SKM-1 treated with dmso at 0.1 percent for 144 hours (cell line): ENCODE measurements at regions not wholly inside any gene's neighbourhood (a gene's known extent, or its start where the extent isn't known, plus 50 kb on each side); places are given as distances from the start of the nearest gene placed in this dataset.

Experiments
- DNase-seq: peaks from one replicate; lab custom pipeline; 2025; ENCODE audit not compliant: unreplicated experiment; lab: John Stamatoyannopoulos, UW

DNA sequence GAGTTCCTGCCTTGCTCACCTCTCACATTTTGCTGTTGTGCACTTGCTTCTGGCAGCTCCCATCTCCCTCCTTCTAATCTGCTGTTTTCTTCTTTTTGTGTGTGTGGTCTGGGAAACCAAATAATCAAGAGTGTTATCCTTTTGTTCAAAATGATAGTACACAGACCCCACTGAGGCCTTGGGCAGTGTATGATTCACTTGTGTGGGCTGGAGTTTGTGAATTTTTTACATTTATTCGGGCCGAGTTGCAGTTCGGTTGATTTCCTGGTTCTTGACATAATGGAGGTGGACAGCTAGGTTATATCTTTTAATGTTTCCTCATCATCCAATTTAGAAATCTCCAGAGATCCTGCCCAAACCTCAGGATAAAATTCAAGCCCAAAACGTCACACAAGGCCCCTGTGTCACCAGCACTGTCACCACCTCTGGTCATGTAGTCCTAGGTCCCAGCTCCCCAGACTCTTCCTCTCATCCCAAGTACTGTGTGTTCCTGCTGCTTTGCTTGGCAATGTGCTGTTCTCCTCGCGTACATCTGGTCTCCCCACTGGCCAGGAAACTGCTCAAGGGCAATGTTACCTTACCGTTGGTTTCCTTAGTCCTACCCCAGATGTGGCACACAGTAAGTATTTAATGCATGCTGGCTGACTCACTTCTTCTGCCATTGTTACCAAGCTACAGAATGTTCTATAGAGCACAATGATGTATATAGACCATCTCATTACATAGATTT is 55.7 kb upstream of the PHACTR2 start:
- DNase-seq: no peak

GRCh38 chr6:143621159-143621873 is 56.4 kb upstream of the PHACTR2 start:
- no peak for DNase-seq

GRCh38 chr6:143620447-143620846 is 57.3 kb upstream of the PHACTR2 start:
- no peak for DNase-seq

GRCh38 chr6:143619824-143620401 is 57.9 kb upstream of the PHACTR2 start:
- no peak for DNase-seq

DNA sequence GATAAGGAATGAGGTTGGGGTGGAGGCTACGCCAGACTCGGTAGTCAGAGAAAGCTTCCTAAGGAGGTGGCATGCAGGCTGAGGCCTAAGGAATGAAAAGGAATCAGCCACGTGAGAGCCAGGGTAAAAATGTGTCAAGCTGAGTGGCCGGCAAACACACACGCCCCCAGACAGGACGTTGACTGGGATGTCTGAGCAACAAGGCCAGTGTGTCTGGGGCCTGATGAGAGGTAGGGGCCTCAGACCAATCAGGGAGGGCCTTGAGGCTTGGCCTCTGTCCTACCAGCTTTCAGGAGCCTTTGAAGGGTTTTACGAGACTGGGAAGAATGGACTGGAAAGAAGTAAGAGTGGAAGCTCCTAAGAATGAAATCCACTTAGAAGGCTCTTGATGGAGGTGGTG is 61.0 kb upstream of the PHACTR2 start:
- DNase-seq: no peak

- DNase-seq: no peak
These were observed 62.0 kb upstream of the PHACTR2 start for GRCh38 chr6:143615785-143616184.

DNA sequence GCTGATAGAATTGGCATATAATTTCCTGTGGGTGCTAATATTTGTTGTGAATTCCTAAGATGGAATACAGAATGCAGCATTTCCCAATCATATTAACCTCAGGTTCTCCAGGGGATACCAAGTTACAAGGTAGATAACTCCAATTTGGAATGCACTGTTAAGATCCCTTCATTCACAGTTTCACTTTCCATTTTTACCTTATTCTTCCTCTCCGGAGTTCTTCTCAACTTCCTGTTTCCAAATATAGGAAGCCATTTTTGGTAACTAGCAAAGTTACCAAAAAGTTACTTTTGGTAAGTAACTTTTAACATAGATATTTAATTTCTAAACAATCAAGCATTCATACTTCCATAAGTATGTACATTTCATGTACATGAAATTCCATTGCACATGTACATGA is 63.5 kb upstream of the PHACTR2 start:
- DNase-seq: peak; percentile 51

- no peak for DNase-seq
These were observed 64.0 kb upstream of the PHACTR2 start for GRCh38 chr6:143613749-143614148.

GRCh38 chr6:143612186-143612585 is 65.6 kb upstream of the PHACTR2 start:
- no peak for DNase-seq

GRCh38 chr6:143611580-143611979 is 66.2 kb upstream of the PHACTR2 start:
- DNase-seq: no peak

GRCh38 chr6:143609972-143610371 is 67.8 kb upstream of the PHACTR2 start:
- no peak for DNase-seq

- DNase-seq: no peak
These were observed 68.3 kb upstream of the PHACTR2 start for GRCh38 chr6:143609501-143609900.

DNA sequence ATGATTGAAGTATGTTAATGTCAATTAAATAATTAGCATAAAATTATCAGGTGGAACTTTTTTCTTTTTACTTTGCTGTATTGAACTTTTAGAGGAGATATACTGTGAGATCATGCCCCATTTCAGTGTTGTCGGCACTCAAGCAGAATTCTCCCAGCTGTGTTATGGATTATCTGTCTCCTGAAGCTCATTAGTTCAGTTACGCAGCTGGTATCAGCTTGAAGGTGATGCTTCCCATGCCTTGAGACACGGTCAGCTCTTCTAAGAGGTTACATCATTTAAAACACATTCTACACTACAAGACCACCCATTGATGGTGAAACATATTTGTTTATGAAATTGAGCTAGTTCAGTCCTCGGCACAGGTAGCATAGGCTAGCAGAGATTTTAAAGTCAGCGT is 68.9 kb upstream of the PHACTR2 start:
- DNase-seq: no peak

GRCh38 chr6:143607974-143608373 is 69.8 kb upstream of the PHACTR2 start:
- no peak for DNase-seq

DNA sequence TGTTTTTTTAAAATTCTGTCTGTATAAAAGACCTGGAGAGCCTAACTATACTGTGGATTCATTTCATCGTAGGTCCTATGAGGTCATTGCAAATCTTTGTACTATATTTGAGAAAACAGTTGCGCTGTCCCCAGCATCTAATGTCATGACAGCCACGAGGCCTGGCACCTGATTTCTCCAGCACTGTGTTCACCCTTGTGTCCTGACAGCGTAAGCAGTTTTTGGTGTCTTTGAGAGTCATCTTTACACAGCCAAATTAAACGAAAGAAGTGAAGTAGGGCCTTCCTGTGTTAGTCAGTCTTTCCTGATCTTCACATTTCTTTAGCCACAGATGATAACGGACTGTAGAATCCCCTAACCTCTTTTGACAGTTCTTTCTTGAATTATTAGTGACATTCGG is 70.6 kb upstream of the PHACTR2 start:
- DNase-seq: no peak

- no peak for DNase-seq
These were observed 71.8 kb upstream of the PHACTR2 start for GRCh38 chr6:143605906-143606521.

DNA sequence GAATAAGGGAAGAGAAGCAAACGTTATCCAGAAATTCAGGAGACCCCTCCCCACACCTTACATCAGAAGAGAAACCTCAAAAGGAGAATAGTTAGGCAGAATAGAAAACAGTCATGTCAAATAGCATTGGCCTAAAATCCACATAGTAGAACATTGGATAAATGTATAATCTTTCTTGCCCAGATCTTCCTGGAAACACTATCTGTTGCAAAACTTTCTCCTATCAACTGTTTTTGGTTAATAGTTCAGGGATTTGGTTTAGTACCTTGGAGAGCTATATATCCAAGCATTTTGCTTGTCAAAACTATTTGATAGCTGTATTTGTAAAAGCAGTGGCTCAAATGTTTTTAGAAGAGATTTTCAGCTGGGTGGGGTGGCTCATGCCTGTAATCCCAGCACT is 74.3 kb upstream of the PHACTR2 start:
- no peak for DNase-seq

- no peak for DNase-seq
These were observed 76.3 kb upstream of the PHACTR2 start for GRCh38 chr6:143601504-143601903.

- DNase-seq: no peak
These were observed 76.9 kb upstream of the PHACTR2 start for GRCh38 chr6:143600821-143601220.

- peak; percentile 79 for DNase-seq
These were observed 79.2 kb upstream of the PHACTR2 start for GRCh38 chr6:143598466-143599080.

GRCh38 chr6:143596866-143597265 is 80.9 kb upstream of the PHACTR2 start:
- no peak for DNase-seq
